Osteocyte (in vitro differentiated cells): ENCODE measurements at regions not wholly inside any gene's neighbourhood (a gene's known extent, or its start where the extent isn't known, plus 50 kb on each side); places are given as distances from the start of the nearest gene placed in this dataset.
A peak's percentile ranks its signal among the peaks of the same experiment; 100 is the strongest.

Experiments used
- DNase-seq: peaks from one replicate; pipeline ENCODE4 v3.0.0; 2021; ENCODE audit warnings: mixed read lengths; ENCODE audit not compliant: unreplicated experiment; ENCODE audit errors: extremely low spot score
- H3K27ac Mint-ChIP-seq: one replicate; pipeline ENCODE4 v1.8.0; 2021; ENCODE audit warnings: mild to moderate bottlenecking, mixed read lengths; ENCODE audit not compliant: unreplicated experiment
- H3K27me3 Mint-ChIP-seq: one replicate; pipeline ENCODE4 v1.8.0; 2021; ENCODE audit warnings: mixed read lengths; ENCODE audit not compliant: unreplicated experiment
- H3K36me3 Mint-ChIP-seq: one replicate; pipeline ENCODE4 v1.8.0; 2021; ENCODE audit warnings: mixed read lengths; ENCODE audit not compliant: unreplicated experiment
- H3K4me1 Mint-ChIP-seq: one replicate; pipeline ENCODE4 v1.8.0; 2021; ENCODE audit warnings: mixed read lengths; ENCODE audit not compliant: unreplicated experiment
- H3K4me3 Mint-ChIP-seq: one replicate; pipeline ENCODE4 v1.8.0; 2021; ENCODE audit warnings: mild to moderate bottlenecking, moderate library complexity, mixed read lengths; ENCODE audit not compliant: unreplicated experiment
- H3K9me3 Mint-ChIP-seq: one replicate; pipeline ENCODE4 v1.8.0; 2021; ENCODE audit warnings: mixed read lengths; ENCODE audit not compliant: unreplicated experiment
- CTCF ChIP-seq: fragments of 200-600 bp; sonication (generic); IDR thresholded peaks from 2 replicates; pipeline ENCODE4 v1.5.0; 2021; ENCODE audit warnings: antibody characterized with exemption, mild to moderate bottlenecking, moderate library complexity

GRCh38 chrX:39900777-39901170, 197.0 kb downstream of the BCOR start:
- Mint-ChIP-seq H3K27me3 (no peaks in the 10 kb centered on the region), H3K27ac (no peak overlapping the region), H3K4me1 (peaks cover 69% of the 10 kb centered on the region), H3K36me3 (no peaks in the 10 kb centered on the region), H3K9me3 (no peaks in the 10 kb centered on the region), H3K4me3 (no peak overlapping the region)
- no peak for TF ChIP-seq CTCF
- no peak for DNase-seq

GRCh38 chrX:39903343-39903742, 194.4 kb downstream of the BCOR start:
- Mint-ChIP-seq H3K27me3 (no peaks in the 10 kb centered on the region), H3K27ac (peak overlapping the region; percentile 20), H3K4me1 (peaks cover 67% of the 10 kb centered on the region), H3K36me3 (no peaks in the 10 kb centered on the region), H3K9me3 (no peaks in the 10 kb centered on the region), H3K4me3 (no peak overlapping the region)
- no peak for TF ChIP-seq CTCF
- DNase-seq, result no peak

- Mint-ChIP-seq H3K27ac (no peak overlapping the region), H3K9me3 (no peaks in the 10 kb centered on the region), H3K27me3 (no peaks in the 10 kb centered on the region), H3K4me3 (no peak overlapping the region), H3K36me3 (no peaks in the 10 kb centered on the region), H3K4me1 (peaks cover 71% of the 10 kb centered on the region)
- DNase-seq, result no peak
- no peak for TF ChIP-seq CTCF
Measured at GRCh38 chrX:39903937-39904336, 193.8 kb downstream of the BCOR start.

- H3K36me3 Mint-ChIP-seq, result no peaks in the 10 kb centered on the region
- no peaks in the 10 kb centered on the region for H3K27me3 Mint-ChIP-seq
- H3K27ac Mint-ChIP-seq, result peak overlapping the region; percentile 88
- no peak overlapping the region for H3K4me3 Mint-ChIP-seq
- H3K9me3 Mint-ChIP-seq, result no peaks in the 10 kb centered on the region
- no peak for DNase-seq
- H3K4me1 Mint-ChIP-seq, result peaks cover 77% of the 10 kb centered on the region
- TF ChIP-seq CTCF, result no peak
Measured at GRCh38 chrX:39904816-39905537, 192.8 kb downstream of the BCOR start.

- Mint-ChIP-seq H3K27me3 (no peaks in the 10 kb centered on the region), H3K4me3 (no peak overlapping the region), H3K4me1 (peaks cover 71% of the 10 kb centered on the region), H3K9me3 (no peaks in the 10 kb centered on the region), H3K27ac (peak overlapping the region; percentile 88), H3K36me3 (no peaks in the 10 kb centered on the region)
- TF ChIP-seq CTCF, result no peak
- DNase-seq, result no peak
Measured at GRCh38 chrX:39905538-39905891, 192.2 kb downstream of the BCOR start.
